ENCODE measurements at regions not wholly inside any gene's neighbourhood (a gene's known extent, or its start where the extent isn't known, plus 50 kb on each side); places are given as distances from the start of the nearest gene placed in this dataset.

DNA sequence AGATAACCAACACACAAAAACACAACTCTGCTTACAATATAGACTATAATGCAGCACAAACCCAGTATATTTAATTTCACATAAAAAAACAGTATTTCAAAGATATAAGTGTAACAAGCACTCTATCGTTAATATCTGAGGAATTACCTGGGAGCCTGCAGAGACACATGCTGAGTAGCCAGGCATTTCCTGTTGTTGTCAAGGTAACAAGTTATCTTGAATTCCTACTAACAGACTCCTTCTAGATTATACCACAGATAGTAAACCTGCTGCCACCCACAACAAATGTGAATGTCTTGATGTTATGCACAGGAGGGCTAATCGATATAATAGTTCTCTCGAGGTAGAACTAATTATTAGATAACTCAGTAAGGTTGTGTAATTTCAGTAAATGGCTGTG lies 826.0 kb upstream of the PRR20A start:
- Histone ChIP-seq H3K14ac (ENCODE audit: insufficient read length) (no peak overlapping the region), H3K4me1 (replicated peaks in 1 of 4; ENCODE audit: control insufficient read depth in 3 of 4, insufficient read depth in 4 of 4, low read length in 3 of 4) (peaks cover 0 to 8% (median 2%) of the 10 kb centered on the region in 4 experiments; a peak in 1 of 7 replicates), H2AK5ac (ENCODE audit: low read depth, low read length) (no peak overlapping the region), H3K4ac (replicated peaks; ENCODE audit: insufficient read length, low read depth, low read length) (no peak overlapping the region), H3K27me3 (replicated peaks in 1 of 4; ENCODE audit: control insufficient read depth in 3 of 4, extremely low read depth in 1 of 4, insufficient read depth in 3 of 4, low read length in 3 of 4) (no peaks in the 10 kb centered on the region), H4K91ac (replicated peaks; ENCODE audit: insufficient read length, low read length) (no peak overlapping the region), H3K9me3 (ENCODE audit: insufficient read depth in 2 of 2, low read depth in 1 of 2, low read length in 1 of 2) (no peaks in the 10 kb centered on the region), H3K4me3 (ENCODE audit: extremely low read depth in 1 of 4, insufficient read depth in 2 of 4, low read depth in 3 of 4, low read length in 4 of 4) (no peak overlapping the region), H4K5ac (ENCODE audit: insufficient read length, low read depth, low read length) (no peak overlapping the region), H3K18ac (ENCODE audit: extremely low read depth, low read length) (no peak overlapping the region), H3K9ac (replicated peaks in 1 of 4; ENCODE audit: extremely low read depth in 1 of 4, low read depth in 3 of 4, low read length in 3 of 4) (no peak overlapping the region), H3K27ac (ENCODE audit: low read depth, low read length) (no peak overlapping the region), H3K4me2 (ENCODE audit: insufficient read depth in 1 of 2, low read depth in 2 of 2, low read length in 2 of 2) (no peak overlapping the region), H2AFZ (ENCODE audit: low read length) (no peak overlapping the region), H3K79me1 (ENCODE audit: low read depth, low read length) (no peaks in the 10 kb centered on the region), H4K20me1 (replicated peaks in 1 of 2; ENCODE audit: control insufficient read depth in 1 of 2, insufficient read depth in 2 of 2, low read length in 2 of 2) (no peaks in the 10 kb centered on the region), H2BK120ac (replicated peaks; ENCODE audit: low read depth, low read length) (no peak overlapping the region), H2BK20ac (ENCODE audit: low read length) (no peak overlapping the region), H3K36me3 (ENCODE audit: control insufficient read depth in 2 of 4, insufficient read depth in 4 of 4, low read length in 3 of 4) (no peaks in the 10 kb centered on the region), H3K56ac (replicated peaks; ENCODE audit: insufficient read length, low read depth, low read length) (no peak overlapping the region), H3K23me2 (ENCODE audit: low read depth, low read length) (no peaks in the 10 kb centered on the region; the same call in 1 of the 2 replicates), H4K8ac (ENCODE audit: extremely low read depth, insufficient read depth, low read length) (no peak overlapping the region), H2BK5ac (ENCODE audit: low read depth, low read length) (no peak overlapping the region), H3K79me2 (ENCODE audit: control insufficient read depth in 1 of 2, insufficient read depth in 2 of 2, low read length in 2 of 2) (no peaks in the 10 kb centered on the region), H2BK15ac (ENCODE audit: low read length) (no peak overlapping the region), H2BK12ac (ENCODE audit: low read depth, low read length) (no peak overlapping the region), H3K23ac (ENCODE audit: insufficient read length) (no peak overlapping the region)
- POLR2A ChIA-PET (ENCODE audit: partially characterized antibody) = no interaction called here
- CTCF ChIA-PET (ENCODE audit: partially characterized antibody) = no interaction called here
- FAIRE-seq = no peak
- no peak for DNase-seq (ENCODE audit: low read depth in 1 of 2, low spot score in 2 of 2)
- 77% methylated on average over 3 of the region's 3 CpGs; no CpG with 5 or more reads in 1 of the 2 experiments for WGBS, 2 experiments (ENCODE audit: extremely low coverage in 1 of 2, insufficient coverage in 1 of 2, insufficient read length in 1 of 2, insufficient replicate concordance in 2 of 2, low coverage in 1 of 2, low lambda C conversion rate in 2 of 2, missing lambda C conversion rate in 1 of 2)
- TF ChIP-seq SRF (IDR thresholded peaks at IDR 0.05; ENCODE audit: low read depth, low read length) (no peak), TAF1 (IDR thresholded peaks at IDR 0.05; ENCODE audit: low read depth, low read length) (no peak), EZH2 (IDR thresholded peaks at IDR 0.05; ENCODE audit: low read depth, low read length, severe bottlenecking) (no peak)

Data from H1 (cell line).